Fibroblast of gingiva (primary cell): ENCODE measurements at regions not wholly inside any gene's neighbourhood (a gene's known extent, or its start where the extent isn't known, plus 50 kb on each side); places are given as distances from the start of the nearest gene placed in this dataset.
"Not testable (repeated sequence)": the region's sequence is repeated elsewhere in the genome, so short reads cannot be mapped to it uniquely, and the experiment has no call there.

Experiments used
- DNase-seq: peaks from one replicate; pipeline ENCODE4 v3.0.0-alpha.2; 2011; ENCODE audit warnings: low read depth

DNA sequence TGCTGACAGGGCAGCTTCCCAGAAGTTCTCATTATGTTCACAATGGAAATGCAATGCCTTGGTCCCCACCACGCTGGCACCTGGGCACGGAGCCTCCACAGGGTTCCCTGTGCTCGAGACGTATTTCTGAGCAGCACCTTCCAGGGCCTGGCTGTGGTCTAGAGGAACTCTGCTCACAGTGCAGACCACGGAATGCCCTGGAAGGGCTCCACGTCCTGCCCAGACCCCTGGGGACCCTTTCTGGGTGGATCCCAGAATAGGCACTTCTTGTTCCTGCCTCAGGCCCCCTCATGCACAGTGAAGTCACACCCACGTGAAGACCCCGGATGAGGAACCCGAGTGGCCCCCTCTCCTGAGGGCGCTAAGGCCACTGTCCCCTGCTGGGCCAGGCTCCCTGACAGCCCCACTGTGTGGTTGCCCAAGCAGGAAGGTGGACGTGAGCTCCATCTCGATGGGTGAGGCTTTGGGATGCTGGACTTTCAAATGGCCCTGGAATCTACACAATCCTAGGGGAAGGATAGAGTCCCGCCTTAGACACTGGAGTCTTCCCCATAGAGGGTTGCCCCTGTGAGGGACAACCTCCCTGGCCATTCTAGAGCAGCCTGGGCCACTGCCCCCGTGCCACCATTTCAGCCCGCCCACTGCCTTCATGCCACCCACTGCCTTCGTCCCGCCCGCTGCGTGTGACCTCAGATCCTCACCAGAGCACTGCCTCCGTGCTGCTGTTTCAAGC lies 1106.8 kb downstream of the BRD1 start:
- DNase-seq = no peak

DNA sequence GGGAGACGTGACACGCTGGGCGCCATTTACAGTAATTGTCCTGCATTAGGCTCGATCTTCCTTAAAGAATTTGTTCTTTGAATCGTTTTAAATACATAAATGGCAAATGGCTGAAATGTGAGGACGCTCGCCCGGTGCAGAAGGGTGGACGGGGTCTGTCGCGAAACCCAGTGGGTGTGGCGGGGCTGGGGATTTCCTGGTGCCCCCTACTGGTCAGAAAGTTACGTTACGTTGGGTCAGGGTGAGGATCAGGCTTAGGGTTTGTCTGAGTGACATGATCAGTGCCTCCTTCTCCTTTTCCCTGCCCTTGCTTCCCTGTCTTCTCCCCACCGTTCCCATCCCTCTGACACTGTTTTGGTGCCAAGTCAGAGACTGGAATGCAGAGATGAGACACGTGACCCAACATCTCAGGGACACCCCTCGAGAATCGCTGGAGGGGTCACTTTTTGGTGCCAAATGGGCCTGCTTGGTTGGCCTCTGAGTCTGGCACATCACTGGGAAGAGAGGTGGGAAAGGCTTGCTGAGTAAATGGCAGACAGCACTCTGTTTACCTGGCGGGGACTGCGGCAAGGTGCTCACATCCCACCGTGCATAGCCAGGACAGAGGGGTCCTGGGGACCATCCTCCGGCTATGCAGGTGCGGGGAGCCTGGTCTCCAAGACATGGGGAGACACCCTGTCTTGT lies 1107.6 kb downstream of the BRD1 start:
- no peak for DNase-seq

DNA sequence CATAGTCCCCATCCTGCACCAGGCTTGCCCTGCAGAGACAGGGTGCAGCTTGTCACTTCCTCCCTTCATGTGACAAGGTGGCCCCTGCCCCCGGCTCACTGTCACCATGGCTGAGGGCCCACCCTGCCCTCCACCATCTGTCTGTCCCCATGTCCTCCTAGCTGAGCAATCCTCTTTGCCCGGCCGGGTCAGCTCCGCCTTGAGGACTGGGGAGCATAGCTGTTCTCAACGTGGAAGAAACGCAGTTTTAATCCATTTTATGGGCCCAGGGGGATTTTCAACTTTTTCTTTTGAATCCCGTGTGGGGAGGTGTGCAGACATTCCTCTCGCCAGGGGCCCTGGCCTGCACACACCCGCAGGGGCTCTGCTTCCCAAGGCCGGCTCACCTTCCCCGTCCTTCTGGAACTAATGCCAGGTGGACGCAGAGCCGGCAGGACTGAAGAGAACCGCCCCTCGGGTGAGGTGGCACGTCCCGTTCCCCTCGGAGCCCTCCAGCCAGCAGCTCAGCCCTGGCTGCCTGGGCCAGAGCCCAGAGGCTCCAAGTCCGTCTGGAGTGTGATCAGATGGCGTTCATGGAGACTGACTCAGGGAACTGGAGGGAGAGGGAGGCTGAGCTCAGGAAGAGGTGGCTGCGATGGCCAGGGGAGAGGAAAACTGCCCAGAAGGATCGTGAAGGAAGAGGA lies 1108.7 kb downstream of the BRD1 start:
- no peak for DNase-seq

DNA sequence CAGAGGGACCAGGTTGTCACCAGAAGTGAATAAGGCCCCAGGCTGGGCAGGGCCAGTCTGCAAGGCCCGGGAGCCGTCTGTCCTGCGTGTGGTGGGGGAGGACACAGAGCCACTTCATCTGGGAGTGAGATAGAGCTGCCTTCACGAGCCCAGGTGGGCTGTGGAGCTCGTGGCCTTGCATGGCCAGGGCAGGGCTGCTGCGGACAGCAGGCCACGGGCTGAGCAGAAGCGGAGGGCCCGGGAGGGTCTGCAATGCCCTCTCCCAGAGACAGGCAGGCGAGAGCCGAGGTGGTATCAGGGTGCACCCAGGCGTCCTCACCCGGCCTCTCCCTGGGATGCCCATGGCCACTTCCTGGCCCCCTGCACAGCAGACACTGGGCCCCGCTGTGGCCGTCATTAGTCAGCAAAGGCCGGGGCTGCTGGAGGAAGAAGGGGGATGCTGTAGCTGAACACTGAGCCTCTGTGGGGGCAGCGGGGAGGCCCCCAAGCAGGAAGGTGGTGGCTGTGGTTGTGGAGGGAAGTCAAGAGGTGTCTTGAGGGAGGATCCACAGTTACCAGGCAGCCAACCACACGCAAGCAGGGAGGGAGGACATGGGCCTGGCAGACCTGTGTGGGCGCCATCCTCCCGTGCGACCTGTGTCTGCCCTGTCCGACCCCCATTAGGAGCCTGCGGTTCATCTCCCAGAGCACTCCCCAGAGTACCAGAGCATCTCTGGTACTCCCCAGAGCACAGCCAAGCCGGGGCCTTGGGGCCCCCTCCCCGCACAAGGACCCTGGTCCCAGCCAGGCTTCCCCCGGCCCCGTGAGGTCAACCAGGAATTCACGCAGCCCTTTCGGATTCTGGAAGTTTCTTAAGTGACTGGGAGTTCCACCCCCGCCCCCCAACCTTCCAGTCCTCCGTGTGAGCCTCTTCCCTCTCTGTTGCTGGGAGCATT lies 1109.5 kb downstream of the BRD1 start:
- DNase-seq = no peak

DNA sequence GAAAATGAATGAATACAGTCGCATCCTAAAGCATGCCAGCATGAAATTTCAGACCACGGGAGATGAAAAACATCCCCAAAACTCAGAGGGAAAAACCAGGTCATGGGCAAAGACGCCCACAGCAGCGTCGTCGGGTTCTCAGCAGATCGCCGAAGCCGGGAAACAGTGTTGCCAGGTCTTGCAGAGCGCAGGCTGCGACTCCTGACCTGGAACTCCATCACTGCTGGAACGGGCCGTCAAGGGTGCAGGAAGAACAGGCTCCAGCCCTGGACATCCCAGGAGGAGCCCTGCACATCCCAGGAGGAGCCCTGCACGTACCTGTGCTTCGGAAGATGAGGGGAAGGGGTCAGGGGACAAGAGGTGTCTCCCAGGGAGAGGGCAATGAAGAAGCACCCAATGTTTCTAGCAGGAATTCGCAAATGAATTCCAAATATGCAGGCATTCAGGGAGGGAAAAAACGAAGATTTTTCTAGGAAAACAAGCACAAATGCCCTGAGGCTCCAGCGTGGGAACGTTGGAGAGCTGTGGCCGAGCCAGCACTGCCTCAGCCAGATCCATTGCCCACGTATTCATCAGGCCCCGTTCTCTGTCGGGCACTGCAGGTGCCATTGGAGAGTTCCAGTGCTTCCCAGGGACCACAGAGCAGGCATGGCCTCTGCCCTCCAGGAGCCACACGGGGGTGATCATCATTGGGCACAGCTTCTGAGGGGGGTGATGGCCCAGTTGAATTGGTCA lies 1110.4 kb downstream of the BRD1 start:
- no peak for DNase-seq

DNA sequence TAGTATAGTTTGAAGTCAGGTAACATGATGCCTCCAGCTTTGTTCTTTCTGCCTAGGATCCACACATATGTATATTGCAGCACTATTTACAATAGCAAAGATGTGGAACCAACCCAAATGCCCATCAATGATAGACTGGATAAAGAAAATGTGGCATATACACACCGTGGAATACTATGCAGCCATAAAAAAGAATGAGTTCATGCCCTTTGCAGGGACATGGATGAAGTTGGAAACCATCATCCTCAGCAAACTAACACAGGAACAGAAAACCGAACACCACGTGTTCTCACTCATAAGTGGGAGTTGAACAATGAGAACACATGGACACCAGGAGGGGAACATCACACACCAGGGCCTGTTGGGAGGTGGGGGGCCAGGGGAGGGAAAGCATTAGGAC lies 1111.5 kb downstream of the BRD1 start:
- DNase-seq = not testable (repeated sequence)

DNA sequence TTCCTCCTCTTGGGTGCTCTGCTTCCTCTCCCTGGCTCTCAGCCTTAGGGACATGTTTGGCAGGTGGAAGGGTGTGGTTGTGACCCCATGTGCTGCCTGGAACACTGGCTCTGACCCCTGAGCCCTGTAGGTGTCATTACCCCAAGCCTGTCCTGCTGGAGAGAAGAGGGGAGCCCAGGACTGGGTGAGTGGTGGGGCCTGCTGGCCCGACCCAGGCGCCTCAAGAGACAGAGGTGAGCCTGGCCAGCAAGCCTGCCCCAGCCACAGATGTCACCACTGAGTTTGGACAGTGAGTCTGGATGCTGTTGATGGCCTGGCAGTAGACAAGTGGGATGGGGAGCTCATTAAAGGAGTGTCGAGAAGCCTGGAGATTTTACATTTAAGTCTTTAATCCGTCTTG lies 1112.2 kb downstream of the BRD1 start:
- no peak for DNase-seq

DNA sequence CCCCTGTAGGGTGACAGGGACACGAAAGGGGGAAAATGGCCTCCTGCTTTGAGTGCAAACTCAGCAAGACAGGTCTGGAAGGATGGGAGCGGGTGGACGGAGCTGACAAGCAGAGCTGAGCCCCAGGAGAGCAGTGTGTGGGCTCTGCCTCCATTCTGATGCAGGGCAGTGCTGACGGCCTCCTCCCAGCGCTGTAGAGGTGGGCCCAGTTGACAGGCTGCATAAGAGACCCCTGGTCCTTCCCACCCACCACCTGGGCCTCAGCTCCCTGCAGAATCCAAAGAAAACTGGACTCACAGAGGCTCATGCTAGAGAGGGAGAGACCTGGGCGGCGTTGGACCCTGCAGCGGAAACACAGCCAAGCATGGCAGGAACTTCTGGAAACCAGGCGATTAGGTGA lies 1113.4 kb downstream of the BRD1 start:
- no peak for DNase-seq

DNA sequence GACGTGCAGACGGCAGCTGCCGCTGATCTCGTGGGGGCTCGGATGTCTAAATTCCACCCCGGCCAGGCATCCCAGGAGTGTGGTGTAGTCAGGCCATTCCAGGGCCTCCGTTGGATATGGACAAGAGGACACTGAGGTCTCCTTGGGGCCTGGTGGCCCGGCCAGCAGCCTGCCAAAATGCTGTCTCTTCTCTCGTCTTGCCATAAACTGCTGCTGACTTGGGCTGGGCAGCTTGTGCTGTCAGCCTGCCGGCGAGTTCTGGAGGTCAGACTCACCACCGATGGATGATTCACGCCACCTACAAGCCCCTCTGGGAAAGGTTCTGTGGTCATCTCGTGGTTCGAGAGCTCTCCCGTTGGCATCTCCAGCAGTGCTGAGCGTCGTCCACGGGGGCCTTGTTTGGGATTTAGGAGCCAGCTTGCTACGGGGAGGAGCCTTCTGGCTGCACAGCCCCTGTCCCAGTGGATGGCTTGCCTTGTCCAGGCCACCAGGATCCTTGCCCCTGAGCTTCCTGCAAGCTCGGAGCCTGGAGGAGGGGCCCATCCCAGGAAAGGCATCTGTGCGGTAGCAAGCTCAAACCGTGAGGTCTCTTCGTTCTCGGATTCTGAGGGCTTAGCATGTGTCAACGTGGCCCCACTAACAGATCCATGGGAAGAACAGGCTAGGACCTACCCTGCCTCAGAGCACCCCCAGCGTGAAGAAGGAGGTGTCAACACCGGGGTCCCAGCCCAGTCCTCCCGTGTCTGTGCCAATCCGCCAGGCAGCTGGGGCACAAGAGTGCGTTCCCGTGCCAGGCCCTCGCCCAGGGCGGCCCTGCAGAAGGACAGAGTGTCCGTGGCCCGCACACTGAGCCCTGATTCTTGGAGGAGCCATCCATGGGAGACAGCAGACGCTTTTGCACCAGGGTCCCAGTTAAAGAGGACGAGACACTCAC lies 1114.1 kb downstream of the BRD1 start:
- DNase-seq = no peak

DNA sequence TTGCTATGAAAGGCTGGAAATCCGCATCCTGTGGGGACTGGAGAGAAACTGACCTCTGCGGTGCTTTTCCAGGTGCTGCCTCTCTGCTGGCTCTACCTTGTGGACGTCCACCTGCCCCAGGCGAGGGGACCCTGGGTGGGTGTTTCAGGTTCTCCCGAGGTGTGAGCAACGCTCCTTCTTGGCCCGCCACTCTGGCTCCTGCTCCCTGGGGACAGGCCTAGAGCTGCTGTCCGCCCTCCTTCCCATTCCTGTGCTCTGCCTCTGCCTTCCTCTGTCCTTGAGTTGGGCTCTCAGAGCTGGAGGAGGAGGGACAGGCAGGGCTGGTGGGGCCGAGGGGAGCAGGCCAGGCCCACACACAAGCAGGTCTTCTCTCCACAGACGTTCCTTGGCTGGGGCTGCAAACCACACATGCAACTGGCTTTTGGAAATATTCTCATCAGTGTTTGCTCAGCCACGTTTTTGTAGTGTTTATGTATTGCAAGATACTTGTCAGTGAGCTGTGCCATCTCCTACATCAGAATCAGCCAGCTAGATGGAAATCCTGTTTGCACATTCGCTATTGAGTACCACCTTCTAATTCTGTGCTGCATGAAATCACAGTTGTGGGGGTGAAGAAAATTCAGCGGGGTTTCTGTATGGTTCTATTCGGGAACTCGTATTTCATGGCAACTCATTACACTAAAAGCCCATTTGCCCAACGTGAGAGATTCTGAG lies 1115.0 kb downstream of the BRD1 start:
- no peak for DNase-seq

DNA sequence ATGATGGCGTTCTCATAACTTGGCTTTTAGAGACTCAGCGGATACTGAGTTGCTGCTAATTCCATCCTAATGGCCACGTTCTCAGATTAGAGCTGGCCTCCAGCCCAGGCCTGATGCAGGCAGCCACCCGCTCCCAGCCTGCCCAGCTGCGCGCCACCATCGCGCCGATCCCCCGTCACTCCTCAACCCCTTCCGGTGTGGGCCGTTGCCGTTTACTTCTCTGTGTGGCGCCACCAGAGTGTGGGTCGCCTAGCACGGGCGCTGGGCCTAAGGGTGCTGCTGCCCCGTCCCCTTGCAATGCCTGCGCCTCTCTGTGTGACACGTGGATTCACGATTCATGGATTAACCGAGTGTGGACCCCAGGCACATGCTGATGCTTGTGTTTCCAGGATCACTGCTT lies 1116.0 kb downstream of the BRD1 start:
- DNase-seq = no peak

DNA sequence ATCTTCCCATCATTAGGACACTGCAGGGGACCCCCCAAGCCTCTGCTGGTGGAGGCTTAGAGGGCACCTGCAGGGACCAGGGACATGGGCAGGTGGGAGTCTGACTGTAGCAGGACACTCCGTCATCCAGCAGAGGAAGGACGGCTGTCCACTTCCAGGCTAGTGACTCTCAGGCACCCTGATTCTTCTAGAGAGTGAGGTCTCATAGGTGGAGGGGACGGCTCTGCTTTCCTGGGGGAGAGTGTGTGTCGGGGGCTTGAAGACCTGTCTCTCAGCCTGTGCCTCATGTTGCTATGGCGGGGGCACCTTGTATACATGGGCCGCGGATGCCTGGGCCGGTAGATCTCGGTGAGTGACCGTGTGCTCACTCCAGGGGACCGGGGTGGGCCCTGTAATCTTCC lies 1116.6 kb downstream of the BRD1 start:
- DNase-seq = no peak

DNA sequence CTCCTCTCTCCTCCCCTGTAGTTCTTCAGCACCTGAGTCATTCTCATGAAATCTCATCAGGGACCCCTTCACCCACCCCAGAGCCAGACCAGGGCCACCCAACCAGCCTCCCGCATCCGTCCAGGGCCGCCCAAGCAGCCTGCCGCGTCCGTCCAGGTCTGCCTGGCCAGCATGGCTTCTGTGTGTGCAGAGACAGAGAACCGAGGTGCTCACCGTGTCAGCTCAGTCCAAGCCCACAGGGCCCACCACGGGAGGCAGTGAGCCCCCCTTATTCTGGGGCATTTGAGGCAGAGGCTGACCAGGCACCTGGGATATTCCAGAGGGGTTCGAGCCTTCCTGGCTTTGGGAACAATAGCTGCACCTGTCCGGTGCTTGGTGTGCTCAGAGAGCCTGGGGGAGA lies 1117.3 kb downstream of the BRD1 start:
- no peak for DNase-seq

DNA sequence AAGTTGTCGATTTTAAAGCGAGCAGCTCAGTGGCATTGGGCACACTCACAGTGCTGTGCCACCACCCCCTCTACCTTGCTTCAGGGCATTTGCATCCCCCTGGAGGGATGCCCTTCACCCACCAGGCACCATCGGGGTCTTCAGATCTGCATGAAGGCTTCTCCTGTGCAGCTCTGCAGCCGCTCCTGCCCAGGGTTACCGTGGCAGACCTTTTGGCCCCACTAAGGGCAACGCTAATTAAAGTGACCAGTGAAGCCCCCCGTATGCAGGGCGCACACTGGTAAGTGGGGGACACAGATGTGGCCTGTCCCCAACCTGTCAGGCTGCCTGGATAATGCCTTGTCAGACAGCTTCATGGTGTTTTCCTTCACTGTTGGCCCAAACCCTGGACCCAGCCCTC lies 1117.7 kb downstream of the BRD1 start:
- no peak for DNase-seq

DNA sequence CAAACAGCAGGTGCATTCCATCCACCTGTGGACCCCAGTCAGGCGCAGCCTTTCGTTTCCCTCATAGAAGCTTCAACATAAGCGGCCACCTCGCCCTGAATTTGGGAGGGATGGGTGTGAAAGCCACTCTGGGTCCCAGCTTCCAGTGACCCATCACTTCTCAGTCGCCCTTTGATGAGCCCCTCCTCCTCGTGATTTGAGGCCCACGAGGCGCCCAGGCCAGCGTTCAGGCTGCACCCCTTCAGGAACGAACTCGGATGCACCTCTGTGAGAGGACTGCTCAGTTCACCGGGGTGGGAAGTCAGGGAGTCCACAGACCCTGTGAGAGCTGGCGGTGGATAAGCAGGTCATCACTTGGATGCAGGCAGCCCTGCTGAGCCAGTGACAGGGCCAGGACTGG lies 1118.2 kb downstream of the BRD1 start:
- no peak for DNase-seq

DNA sequence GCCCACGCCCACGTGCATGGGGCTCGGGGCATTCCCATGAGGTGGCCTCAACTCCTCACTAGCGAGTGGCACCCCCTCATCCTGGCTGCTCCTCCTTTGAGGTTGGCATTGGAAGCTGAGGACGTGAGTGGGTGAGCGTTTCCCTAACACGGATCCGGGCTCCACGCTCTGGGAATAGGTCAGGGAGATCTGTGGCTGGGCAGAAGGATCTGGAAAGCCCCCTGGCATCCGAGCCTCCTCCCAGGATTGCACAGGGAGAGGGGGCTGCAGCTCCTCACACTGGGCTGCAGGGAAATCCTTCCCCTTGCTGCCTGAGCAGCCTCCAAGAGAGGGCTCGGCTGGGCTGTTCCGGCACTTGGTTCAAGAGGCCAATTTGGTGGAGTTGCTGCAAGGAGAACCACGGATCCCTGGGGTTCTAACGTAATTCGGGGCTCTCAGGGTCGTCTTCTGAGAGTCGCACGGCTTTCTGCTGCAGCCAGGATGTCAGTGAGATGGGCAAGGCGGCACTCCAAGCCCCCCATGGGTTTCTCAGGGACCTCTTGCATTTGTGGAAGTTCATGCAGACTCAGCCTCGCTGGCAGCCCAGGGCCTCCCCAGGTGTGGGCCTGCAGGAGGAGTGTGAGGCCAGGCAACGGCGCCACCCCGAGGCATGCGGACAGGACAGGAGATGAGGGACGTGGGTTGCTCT lies 1119.0 kb downstream of the BRD1 start:
- no peak for DNase-seq

DNA sequence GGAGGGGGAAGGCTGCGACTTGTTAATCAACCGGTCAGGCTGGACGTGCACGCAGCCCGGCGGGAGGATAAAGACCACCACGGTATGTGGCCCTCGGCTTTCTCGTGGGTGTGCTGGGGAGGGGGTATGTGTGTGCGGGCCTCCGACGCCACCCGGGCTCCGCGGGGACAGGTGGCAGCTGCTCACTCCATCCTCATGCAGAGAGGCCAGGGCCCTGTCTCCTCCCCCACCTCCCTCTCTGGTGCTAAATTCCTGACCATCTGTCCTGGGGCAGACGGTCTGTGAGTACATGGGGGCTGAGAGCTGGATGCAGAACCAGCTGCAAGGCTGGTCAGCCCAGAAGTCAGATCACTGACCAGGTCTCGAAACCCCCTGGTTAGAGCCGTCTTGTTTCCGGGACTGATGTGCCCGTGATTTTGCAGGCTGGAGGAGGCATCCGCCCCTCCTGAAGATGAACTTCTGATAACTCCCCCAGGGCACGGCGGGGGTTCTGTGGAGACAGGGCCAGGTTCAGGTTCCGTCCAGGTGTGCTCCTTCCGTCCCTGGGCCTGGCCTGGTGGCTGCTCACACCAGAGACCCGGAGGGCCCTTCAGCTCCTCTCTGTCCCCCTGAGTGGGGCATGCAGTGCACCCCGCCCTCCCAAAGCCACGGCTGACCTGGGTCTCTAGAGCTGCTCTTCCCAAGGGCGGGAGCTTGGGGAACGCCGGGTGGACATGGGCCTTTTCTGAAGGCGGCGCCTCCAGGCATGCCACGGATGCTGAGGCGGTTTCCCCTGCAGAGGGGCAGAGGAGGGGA lies 1119.7 kb downstream of the BRD1 start:
- no peak for DNase-seq
